SKM-1 treated with dmso at 0.1 percent for 144 hours (cell line): ENCODE measurements at regions not wholly inside any gene's neighbourhood (a gene's known extent, or its start where the extent isn't known, plus 50 kb on each side); places are given as distances from the start of the nearest gene placed in this dataset.
A peak's percentile ranks its signal among the peaks of the same experiment; 100 is the strongest.

Experiments used
- DNase-seq: peaks from one replicate; lab custom pipeline; 2025; ENCODE audit not compliant: unreplicated experiment; lab: John Stamatoyannopoulos, UW

DNA sequence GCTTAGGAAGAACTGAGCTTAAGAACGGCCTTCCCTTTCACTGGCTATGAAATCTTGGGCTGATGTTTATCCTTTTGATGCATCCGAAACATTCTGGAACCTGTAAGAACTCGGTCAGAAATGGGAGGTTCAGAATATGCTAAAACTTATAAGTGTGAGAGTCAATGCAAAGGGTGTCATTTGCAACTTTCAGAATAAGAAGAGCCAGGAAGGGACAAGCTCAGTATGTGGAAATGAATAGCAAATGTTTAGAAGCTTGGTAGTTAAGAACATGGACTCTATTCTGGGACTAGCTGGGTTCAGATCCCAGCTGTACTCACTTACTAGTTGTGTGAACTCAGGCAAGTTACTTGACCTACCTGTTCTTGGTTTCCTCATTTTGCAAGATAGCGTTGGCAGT is 234.1 kb downstream of the OMA1 start:
- DNase-seq, result no peak

DNA sequence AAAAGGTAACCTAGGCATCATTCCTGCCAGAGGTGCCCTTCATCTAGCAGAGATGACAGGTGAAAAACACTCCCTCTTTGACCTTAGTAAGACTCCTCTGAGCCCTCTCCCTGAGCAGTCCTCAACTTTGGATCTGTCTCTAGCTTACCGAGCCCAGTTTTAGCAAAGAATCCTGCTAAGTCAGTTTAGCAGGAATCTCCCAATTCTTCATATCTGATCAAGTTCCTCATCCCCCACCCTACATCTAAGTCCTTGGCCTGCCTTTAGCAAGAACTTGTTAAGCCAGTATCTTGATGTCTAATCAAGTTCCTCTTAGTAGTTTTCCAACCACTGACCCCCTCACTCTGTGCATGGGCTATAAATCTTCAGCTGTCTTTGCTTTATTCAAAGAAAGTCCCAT is 235.6 kb downstream of the OMA1 start:
- DNase-seq, result no peak

DNA sequence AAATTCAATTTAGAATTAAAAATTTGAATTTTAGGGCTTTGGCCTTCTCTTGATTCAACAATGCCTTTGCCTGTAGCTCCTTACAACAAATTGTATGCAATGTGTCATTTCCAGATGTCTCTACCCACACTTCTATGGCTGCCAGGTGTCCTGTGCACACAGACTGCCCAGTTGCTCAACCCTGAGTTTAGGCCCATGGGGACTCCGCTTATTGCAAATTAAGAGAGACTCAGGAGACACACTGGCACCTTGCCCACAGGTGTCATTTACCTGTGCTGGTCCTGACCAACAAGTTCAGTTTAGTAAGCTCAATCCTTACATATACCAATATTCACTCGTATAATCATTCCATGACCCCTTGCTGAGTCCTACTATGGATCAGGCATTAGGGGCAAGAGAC is 236.1 kb downstream of the OMA1 start:
- no peak for DNase-seq

DNA sequence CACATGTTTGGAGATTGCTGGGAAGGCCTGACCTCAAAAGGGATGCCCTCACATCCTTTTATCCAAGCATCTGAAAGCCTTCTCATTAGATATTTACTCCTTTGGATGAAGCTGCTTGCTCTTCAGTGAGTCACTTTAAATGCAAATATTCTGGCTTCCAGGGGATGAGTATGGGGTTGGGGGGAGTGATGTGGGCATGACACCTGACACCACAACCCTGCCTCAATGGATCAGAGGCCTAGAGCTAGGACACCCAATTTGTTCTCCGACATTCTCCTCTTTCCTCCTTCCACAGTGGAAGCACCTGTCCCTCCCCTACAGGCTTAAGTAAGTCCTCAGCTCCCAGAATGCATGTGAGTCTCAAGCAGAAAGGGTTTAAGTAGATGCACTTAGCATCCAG is 238.3 kb downstream of the OMA1 start:
- DNase-seq, result no peak

DNA sequence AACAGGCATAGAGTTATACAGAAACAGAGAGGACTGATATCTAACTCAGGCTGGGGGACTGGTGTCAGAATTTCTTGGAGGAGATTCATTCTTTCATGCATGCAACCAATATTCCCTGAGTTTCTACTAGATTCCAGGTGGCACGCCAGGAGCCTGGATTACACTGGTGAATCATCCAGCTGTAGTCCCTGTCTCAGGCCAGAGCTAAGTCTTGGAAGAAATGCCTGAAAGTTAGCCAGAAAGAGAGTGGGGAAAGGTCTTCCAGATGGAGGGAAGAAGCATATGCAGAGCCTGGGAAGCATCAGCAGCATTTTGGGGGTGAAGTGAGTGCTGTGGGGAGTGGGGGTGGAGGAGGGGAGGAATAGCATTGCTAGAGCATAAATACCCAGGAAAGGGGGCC is 239.1 kb downstream of the OMA1 start:
- no peak for DNase-seq

DNA sequence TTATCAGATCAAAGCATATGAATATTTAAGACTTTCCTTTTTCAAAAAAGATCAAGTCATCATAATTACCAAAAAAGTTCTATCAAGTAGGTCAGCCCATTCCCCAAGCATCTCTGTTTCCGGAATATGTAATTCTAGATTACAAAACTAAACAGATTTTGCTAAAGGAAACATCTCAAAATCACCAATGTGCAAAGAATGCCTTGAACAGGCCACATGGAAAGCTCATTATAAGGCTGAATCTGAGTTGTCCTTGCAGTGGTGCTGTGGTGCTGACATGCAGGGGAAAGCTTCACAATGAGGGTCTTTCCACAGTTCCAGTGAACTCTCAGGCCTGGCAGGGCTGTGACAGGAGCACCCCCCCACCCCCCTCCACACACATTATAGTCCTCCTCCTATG is 240.9 kb downstream of the OMA1 start:
- no peak for DNase-seq

DNA sequence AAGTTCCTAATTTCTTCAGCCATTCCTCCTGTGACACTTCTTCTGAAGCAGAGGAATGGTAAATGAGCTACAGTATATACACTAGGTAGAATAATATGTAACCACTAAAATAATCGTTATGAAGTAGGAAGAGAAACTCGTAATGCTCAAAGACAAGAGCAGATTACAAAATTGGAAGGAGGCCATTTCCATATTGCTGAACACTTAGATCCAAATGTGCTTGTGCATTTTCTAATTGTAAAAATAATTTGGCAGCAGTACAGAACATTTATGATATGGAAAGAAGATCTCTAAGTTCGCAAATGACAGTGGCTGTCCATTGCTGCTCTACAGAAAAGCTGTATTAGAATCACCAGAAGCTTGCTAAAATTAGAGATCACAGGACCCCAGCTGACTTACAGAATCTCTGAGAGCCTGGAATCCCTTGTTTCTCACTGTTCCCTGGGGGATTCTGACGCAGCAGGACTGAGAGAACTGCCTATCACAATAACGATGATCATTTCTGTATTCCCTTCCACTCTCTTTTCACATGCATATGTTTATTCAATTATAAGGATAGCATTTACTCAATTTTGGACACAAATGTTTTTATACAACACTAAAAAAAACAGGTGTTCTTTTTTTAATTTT is 242.1 kb downstream of the OMA1 start:
- DNase-seq, result no peak

DNA sequence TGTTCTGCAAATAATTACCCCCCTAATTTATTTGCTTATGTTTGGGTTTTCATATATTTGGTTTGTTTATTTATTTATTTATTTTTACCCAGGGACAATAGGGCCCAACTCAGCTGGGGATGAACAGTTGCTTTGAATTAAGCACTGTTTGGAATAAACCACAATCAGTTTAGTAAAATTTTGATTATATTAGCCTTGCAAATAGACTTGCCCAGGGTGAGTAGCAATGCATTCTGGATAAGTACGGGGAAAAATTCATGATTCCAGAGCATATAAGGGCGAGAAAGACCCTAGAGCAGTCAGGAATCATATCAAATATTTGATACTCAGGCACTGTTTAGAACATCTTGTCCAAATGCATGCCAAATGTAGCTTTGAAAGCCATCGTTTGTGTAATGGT is 242.7 kb downstream of the OMA1 start:
- DNase-seq, result no peak

DNA sequence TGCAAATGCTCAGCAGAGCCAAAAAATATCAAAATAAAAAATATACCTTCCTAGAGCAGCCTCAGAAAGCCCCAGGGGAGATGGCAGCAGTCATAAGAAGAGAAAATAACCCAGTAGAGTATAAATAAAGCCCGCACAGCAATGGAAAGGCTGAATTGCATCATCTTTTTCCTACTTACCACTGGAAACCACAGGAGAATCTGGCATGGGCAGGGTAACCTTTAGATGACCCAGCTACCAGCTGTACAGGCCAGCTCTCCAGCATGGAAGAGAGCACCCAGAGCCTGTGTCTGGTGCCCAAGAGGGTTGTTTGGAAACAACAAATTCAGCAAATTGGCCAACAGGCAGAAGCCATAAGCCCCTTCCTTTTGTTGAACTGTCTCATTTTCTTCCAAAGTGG is 253.1 kb downstream of the OMA1 start:
- DNase-seq, result peak; percentile 8

DNA sequence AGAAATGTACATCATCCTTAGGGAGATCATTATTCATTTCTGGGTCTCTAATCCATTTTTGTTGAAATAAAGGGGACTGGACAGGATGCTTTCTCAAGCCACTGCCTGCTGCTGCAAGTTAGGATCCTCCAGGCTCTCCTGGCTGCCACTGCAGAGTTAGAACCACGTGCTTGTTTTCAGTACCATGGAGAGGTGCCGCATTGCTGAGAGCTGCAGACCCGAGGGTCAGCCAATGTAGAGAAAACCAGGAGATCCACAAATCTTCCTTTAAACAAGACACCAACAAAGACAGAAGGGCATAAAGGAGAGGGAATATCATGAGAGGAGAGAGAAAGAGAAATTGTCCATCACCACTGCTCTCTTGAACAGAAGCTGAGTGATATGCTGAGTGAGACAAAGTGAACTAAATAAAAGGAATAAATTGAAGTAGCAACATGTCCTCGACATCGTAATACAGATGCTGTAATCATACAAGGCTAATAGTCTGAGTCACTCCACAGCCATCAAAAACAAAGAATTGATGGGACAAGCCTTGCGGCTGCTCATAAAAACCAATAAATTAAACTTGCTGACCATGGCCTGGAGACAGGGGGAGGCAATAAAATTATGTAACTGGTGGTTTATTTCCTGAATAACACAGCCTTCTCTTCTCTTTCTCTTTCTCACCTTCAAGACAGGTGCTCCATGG is 255.7 kb downstream of the OMA1 start:
- DNase-seq, result no peak

DNA sequence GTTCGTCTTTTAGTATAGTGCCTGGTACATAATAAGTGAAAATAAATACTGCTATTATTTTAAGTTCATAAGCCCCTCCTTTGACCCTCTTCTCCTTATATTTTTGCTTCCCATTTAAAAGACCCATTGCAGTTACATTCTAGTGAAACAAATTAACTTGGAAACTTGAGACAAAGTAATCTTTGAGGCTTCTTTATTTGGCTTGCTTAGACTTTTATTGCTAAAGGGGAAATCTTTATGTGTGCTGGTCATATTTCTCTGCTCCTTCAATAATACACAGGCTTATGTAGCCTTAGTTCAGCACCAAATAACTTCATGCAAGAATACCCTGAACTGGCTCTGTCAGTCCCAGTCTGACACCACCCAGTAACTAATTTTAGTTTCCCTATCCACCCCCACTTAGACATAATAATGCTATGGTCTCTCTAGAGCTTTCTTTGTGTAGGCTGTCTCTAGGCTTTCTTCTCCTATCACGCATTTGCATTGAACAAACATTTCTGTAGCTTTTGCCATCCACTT is 257.8 kb downstream of the OMA1 start:
- DNase-seq, result no peak

DNA sequence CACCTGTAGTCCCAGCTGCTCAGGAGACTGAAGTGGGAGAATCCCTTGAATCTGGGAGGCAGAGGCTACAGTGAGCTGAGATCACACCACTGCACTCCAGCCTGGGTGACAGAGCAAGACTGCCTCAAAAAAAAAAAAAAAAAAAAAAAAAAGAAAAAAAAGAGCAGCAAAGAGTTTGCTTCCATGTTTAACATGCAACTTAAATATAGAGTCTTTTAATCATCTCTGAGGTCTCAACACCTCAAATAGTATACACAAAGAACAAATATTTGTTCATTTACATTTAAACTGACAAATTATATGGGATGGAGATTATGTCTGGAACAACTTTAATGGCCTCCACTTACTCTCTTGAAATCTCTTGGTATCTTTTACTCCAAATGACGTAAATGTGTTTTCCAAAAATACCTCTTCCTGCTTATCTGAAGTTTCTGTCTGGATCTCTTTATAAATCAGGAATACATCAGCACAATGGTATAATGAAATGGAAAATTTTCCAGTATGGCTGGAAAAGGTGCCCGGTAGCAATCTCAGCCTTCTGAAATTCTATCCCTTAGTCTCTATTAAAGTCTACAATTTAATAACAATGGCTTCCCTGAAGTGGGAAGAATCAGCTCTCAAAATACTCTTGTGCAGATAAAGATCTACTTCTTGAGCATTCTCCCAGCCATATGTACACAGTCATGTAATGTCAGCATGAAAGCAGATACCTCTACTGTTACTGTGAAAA is 258.5 kb downstream of the OMA1 start:
- DNase-seq, result no peak

DNA sequence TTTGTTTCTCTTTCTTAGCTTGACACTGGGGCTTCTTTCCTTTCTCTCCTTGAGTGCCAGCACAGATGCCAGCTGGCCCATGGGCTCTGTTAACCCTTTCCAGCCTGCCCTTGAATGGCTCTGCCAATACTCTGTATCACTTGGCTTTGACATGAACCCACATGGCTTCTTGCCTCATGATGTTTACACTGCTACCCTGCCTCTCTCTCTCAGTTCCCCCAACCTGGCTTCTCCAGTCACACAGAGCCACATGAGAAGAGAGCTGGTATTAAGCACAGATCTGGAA is 262.4 kb downstream of the OMA1 start:
- DNase-seq, result no peak

DNA sequence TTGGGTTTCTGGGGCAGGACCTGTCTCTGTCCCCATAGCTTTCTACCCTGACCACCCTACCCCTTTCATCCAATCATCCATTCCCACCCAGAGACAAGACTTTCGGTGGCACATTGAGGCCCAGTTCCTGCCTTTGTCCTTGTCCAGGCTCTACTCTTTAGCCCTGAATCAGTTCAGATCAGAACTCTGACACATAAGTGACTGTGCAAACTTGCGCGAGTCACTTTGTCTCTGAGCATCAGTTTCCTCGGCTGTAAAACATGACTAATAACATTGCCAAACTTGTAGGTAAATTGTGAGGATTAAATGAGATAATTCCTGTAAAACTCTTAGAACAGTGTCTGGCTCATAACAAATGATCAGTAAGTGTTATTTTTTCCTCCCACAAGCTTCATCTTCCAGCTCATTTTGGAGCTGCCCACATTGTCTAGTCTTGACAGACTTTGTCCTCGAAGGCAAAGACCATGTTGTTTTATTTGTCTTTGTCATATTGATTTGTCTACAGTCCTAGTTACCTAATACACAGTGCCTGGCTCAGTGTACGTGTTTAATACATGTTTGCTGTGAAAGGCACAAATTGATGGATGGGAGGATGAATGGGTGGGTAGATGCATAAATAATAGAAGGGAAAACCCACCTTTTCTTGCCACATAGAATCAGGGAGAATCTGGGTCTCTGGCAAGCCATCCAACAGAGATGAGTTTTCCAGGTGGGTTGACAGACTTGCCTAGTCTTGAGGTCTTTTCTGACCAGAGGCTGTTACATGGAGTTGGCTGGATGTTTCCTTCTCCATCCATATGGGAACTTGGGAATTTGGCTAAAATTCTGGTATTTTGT is 262.9 kb downstream of the OMA1 start:
- DNase-seq, result no peak

DNA sequence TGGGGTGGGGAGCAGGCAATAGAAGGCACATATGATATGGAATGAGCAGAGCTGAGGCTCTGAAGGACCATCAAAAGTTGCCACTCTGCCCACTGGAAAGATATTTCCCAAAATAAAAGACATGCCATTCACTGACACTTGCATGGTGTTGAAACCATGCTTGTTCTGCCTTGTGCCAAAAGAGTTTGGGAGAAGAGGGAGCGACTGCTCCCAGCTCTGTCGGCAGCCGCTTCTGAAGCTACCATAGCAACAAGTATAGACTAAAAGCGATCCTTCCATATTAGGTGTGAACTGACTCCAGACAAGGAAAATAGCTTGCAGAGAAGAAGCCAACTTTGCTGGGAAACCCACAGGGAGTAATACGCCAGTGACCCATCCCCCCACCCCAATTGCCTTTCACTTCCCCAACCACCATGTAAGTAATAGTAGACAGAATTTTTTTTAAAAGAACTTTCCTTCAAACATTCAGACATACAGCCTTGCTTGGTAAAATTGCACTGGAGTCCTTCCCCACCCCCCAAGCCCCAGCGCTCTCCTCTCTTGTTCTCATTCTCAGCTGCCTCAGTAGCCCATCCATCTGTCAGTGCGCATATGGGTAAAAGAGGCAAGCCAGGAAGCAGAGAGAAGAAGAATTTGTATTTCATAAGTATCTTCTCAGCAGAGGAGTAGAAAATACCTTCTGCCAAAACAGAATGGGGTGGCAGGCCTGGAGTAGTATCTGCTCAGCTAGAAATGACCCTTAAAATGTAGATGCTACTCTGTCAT is 263.7 kb downstream of the OMA1 start:
- DNase-seq, result no peak

DNA sequence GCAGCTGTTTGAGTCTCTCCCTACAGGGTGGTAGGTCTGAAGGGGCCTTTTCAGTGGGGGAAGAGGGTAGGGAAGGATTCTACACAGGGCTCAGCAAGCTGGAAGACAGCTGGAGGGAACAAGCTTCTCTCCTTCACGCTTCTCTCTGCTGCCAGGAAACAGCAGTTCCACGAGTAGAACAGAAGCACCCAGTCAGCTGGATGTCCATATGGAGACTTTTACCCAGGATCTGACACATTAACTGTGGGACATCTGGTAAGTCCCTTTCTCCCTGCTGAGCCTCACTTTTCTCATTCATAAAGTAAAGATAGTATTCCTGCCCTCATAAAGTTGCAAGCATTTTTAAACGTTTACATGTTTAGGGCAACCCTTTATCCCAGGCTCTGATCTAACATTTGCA is 280.3 kb downstream of the OMA1 start:
- no peak for DNase-seq

DNA sequence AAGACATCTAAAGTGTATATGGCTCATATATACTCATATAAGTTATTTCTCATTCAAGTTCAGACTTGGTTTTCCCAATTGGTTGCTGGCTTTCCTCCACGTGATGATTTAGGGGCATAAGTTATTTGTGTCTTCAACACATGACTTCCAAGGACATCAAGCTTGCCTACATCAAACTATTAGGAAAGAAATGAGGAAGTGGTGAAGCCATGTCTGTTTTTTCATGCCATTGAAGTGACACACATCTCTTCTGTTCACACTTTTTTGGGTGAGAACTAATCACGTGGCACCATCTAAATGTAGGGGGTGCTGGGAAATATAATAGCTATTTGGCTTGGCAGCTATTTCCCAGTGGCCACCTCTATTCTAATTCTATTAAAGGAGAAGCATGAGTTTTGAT is 282.1 kb downstream of the OMA1 start:
- DNase-seq, result no peak

DNA sequence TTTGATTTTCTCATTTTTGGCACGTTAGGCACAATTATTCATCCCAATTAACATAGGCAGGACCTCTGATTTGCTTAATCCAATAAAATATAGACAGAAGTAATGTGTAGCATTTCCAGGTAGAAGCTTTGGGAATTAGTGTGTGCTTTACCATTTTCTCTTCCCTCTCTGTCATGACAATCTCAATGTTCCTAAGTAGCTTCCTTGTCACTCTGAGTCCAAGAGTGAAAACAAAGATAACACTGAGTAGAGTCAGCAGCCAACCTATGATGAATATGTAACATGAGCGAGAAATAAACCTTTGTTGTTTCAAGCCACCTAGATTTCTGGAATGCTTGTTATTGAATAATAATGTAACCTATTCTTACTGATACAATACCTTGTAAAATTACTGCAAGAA is 283.8 kb downstream of the OMA1 start:
- no peak for DNase-seq

DNA sequence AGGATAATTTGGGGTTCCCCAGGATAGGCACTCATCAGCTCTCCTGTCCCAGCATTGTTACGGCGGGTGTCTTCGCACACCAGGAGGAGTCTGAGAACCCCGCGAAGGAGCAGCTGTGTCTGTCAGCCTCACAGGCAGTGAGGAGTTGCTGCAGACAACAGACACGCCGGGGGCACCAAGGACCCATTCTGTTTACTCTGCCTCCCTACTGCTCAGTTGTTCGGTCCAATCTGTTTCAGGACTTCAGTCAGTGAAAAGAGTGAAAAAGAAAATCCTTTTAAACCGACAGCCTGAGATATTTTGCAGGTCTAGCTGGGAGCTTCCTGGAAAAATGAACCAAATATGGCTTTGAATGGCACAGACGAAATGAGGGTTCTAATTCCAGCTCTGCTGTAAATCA is 288.4 kb downstream of the OMA1 start:
- no peak for DNase-seq

DNA sequence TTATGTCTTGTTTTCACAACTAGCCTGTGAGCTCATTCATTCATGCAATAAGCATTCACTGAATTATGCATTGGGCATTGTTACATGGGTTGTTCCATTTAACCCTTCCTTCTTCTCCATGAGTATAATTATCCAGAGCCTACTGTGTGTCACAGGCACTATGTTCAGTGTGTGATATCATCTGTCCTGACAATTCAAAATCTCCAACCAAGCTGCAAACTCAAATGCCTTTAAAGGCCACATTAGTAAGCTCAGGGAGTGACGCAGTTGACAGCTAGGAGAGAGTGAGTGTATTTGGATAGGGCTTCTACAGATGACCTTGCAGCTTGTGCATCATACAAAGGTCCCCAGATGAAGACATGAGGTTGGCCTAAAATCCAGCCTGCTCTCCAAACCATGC is 289.5 kb downstream of the OMA1 start:
- DNase-seq, result no peak

DNA sequence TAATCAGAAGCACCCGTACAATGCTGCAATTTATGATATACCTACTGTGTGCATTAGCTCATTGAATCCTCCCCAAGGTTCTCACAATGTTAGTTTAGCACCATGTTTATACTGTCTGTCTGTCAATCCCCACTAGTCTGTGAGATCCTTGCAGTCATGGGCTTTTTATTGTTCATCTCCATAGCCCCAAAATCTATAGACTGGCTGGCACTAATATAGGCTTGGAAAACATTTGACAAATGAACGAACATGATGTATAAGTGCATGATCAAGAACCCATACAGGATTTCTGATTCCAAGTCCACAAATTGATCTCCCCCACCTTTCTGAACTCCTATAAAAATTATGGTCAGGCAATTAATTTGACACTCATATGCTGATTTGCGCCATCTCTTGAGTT is 290.0 kb downstream of the OMA1 start:
- DNase-seq, result no peak
